ENCODE measurements at regions not wholly inside any gene's neighbourhood (a gene's known extent, or its start where the extent isn't known, plus 50 kb on each side); places are given as distances from the start of the nearest gene placed in this dataset.

- Histone ChIP-seq H3K4me3 (ENCODE audit: insufficient read depth, low read depth, low read length) (no peak overlapping the region), H3K27ac (ENCODE audit: low read depth, low read length) (no peak overlapping the region), H3K4me1 (ENCODE audit: insufficient read depth, low read length) (no peaks in the 10 kb centered on the region), H4K20me1 (ENCODE audit: insufficient read depth, low read length) (no peaks in the 10 kb centered on the region), H3K27me3 (ENCODE audit: insufficient read depth, low read length) (no peaks in the 10 kb centered on the region), H3K9ac (ENCODE audit: low read length) (no peak overlapping the region), H3K36me3 (ENCODE audit: insufficient read depth, low read length) (no peaks in the 10 kb centered on the region), H3K4me2 (ENCODE audit: low read length) (no peak overlapping the region), H2AFZ (ENCODE audit: low read depth, low read length) (no peak overlapping the region), H3K9me3 (ENCODE audit: insufficient read depth, low read depth, low read length) (no peaks in the 10 kb centered on the region), H3K79me2 (ENCODE audit: insufficient read depth, low read length) (no peaks in the 10 kb centered on the region)
- FAIRE-seq = no peak
- no peak overlapping the region for H3K4me3 Mint-ChIP-seq (ENCODE audit: unreplicated experiment)
- no peaks in the 10 kb centered on the region for H3K36me3 Mint-ChIP-seq (ENCODE audit: low read depth, unreplicated experiment)
- peaks cover 15% of the 10 kb centered on the region for H3K27me3 Mint-ChIP-seq (ENCODE audit: low read depth, unreplicated experiment)
- H3K4me1 Mint-ChIP-seq (ENCODE audit: low read depth, unreplicated experiment) = peaks cover 2% of the 10 kb centered on the region
- TF ChIP-seq EZH2 (IDR thresholded peaks at IDR 0.05; ENCODE audit: insufficient read depth, low read length) (no peak), CTCF (IDR thresholded peaks at IDR 0.05; ENCODE audit: insufficient read depth, low read depth, low read length) (no peak)
- no peak for DNase-seq (ENCODE audit: low read depth)
- no peak overlapping the region for H3K27ac Mint-ChIP-seq (ENCODE audit: unreplicated experiment)
- peaks cover 6% of the 10 kb centered on the region for H3K9me3 Mint-ChIP-seq (ENCODE audit: unreplicated experiment)
Measured at GRCh38 chr1:30339866-30340265, 383.5 kb downstream of the MATN1 start.

- peaks cover 6% of the 10 kb centered on the region for H3K9me3 Mint-ChIP-seq (ENCODE audit: unreplicated experiment)
- H3K4me1 Mint-ChIP-seq (ENCODE audit: low read depth, unreplicated experiment) = peaks cover 2% of the 10 kb centered on the region
- no peak for FAIRE-seq
- no peak overlapping the region for H2AFZ ChIP-seq (ENCODE audit: low read depth, low read length)
- H3K79me2 ChIP-seq (ENCODE audit: insufficient read depth, low read length) = no peaks in the 10 kb centered on the region
- H3K9ac ChIP-seq (ENCODE audit: low read length) = no peak overlapping the region
- no peaks in the 10 kb centered on the region for H3K4me1 ChIP-seq (ENCODE audit: insufficient read depth, low read length)
- peaks cover 15% of the 10 kb centered on the region for H3K27me3 Mint-ChIP-seq (ENCODE audit: low read depth, unreplicated experiment)
- H3K4me3 Mint-ChIP-seq (ENCODE audit: unreplicated experiment) = no peak overlapping the region
- no peaks in the 10 kb centered on the region for H3K27me3 ChIP-seq (ENCODE audit: insufficient read depth, low read length)
- no peak overlapping the region for H3K4me2 ChIP-seq (ENCODE audit: low read length)
- H3K36me3 Mint-ChIP-seq (ENCODE audit: low read depth, unreplicated experiment) = no peaks in the 10 kb centered on the region
- no peaks in the 10 kb centered on the region for H4K20me1 ChIP-seq (ENCODE audit: insufficient read depth, low read length)
- H3K36me3 ChIP-seq (ENCODE audit: insufficient read depth, low read length) = no peaks in the 10 kb centered on the region
- H3K9me3 ChIP-seq (ENCODE audit: insufficient read depth, low read depth, low read length) = no peaks in the 10 kb centered on the region
- DNase-seq (ENCODE audit: low read depth) = no peak
- H3K4me3 ChIP-seq (ENCODE audit: insufficient read depth, low read depth, low read length) = no peak overlapping the region
- no peak overlapping the region for H3K27ac ChIP-seq (ENCODE audit: low read depth, low read length)
- TF ChIP-seq CTCF (IDR thresholded peaks at IDR 0.05; ENCODE audit: insufficient read depth, low read depth, low read length) (no peak), EZH2 (IDR thresholded peaks at IDR 0.05; ENCODE audit: insufficient read depth, low read length) (no peak)
- H3K27ac Mint-ChIP-seq (ENCODE audit: unreplicated experiment) = no peak overlapping the region
Measured at GRCh38 chr1:30338765-30339164, 384.6 kb downstream of the MATN1 start.

GRCh38 chr1:30337324-30337620, 386.1 kb downstream of the MATN1 start:
- H3K9me3 Mint-ChIP-seq (ENCODE audit: unreplicated experiment) = peaks cover 6% of the 10 kb centered on the region
- no peaks in the 10 kb centered on the region for H3K27me3 ChIP-seq (ENCODE audit: insufficient read depth, low read length)
- H2AFZ ChIP-seq (ENCODE audit: low read depth, low read length) = no peak overlapping the region
- no peak overlapping the region for H3K4me2 ChIP-seq (ENCODE audit: low read length)
- H3K9ac ChIP-seq (ENCODE audit: low read length) = no peak overlapping the region
- H3K9me3 ChIP-seq (ENCODE audit: insufficient read depth, low read depth, low read length) = no peaks in the 10 kb centered on the region
- no peak for DNase-seq (ENCODE audit: low read depth)
- H3K4me1 Mint-ChIP-seq (ENCODE audit: low read depth, unreplicated experiment) = peaks cover 2% of the 10 kb centered on the region
- FAIRE-seq = no peak
- no peak overlapping the region for H3K4me3 Mint-ChIP-seq (ENCODE audit: unreplicated experiment)
- TF ChIP-seq EZH2 (IDR thresholded peaks at IDR 0.05; ENCODE audit: insufficient read depth, low read length) (no peak), CTCF (IDR thresholded peaks at IDR 0.05; ENCODE audit: insufficient read depth, low read depth, low read length) (no peak)
- H3K36me3 ChIP-seq (ENCODE audit: insufficient read depth, low read length) = no peaks in the 10 kb centered on the region
- H3K79me2 ChIP-seq (ENCODE audit: insufficient read depth, low read length) = no peaks in the 10 kb centered on the region
- H3K27ac Mint-ChIP-seq (ENCODE audit: unreplicated experiment) = no peak overlapping the region
- H3K4me3 ChIP-seq (ENCODE audit: insufficient read depth, low read depth, low read length) = no peak overlapping the region
- H3K4me1 ChIP-seq (ENCODE audit: insufficient read depth, low read length) = no peaks in the 10 kb centered on the region
- no peak overlapping the region for H3K27ac ChIP-seq (ENCODE audit: low read depth, low read length)
- no peaks in the 10 kb centered on the region for H3K36me3 Mint-ChIP-seq (ENCODE audit: low read depth, unreplicated experiment)
- H3K27me3 Mint-ChIP-seq (ENCODE audit: low read depth, unreplicated experiment) = peaks cover 16% of the 10 kb centered on the region
- H4K20me1 ChIP-seq (ENCODE audit: insufficient read depth, low read length) = no peaks in the 10 kb centered on the region
